Activated effector memory CD4-positive, alpha-beta T cell treated with Interleukin-2 at 50 U/mL for 16 hours (primary cell): ENCODE measurements at regions not wholly inside any gene's neighbourhood (a gene's known extent, or its start where the extent isn't known, plus 50 kb on each side); places are given as distances from the start of the nearest gene placed in this dataset.
"Not testable (repeated sequence)": the region's sequence is repeated elsewhere in the genome, so short reads cannot be mapped to it uniquely, and the experiment has no call there.

Experiments used
- DNase-seq: peaks from one replicate; pipeline ENCODE4 v3.0.0-alpha.2; 2020

DNA sequence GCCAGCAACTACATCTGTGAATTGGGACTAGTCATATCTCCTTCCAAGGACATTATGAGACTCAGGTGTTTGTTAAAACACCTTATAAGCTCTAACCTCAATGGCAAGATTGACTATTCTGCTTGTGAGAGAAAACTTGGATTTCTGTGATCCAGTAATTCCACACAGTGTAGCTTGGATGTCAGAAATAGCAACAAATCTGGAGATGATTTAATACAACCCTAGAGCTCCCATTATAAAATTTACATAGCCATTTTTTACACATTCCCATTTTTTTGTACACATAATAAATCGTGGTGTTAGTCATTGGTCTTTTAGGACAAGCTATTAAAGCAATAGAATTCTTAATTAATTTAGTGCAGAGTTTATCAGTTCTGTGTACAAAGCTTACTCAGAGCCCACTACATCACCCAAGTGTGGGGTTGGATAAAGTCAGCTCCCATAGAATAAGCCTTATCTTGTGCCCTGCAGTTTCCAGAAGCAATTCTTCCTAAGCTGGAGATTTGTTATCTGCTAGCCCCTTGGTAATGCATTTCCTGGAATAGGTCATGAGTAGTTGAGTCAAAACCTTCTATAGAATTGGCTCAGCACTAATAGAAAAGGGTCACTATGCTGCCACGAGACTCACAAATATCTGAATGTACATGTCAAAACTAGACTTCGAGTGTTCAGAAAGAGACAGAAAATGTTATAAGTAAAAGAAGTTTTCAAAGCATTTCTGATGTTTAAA is 434.0 kb upstream of the RUNX1 start:
- DNase-seq, result no peak

DNA sequence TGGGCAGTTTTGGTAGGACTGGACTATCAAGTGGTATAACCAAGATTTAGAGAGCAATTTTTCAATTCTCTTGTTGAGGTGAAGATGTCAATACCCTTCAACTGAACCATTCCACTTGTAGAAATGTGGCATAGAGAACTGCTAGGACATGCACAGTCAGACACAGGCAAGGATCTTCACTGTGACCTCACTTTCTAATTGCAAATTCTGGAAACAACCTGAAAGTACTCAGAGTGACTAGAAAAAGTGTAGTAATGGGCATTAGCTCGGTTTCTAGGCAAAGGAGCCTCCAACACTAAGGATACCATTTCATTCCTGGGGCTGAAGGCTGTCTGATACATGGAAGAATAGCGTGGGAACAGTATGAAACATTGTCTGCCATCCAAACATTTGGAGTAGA is 433.0 kb upstream of the RUNX1 start:
- no peak for DNase-seq

DNA sequence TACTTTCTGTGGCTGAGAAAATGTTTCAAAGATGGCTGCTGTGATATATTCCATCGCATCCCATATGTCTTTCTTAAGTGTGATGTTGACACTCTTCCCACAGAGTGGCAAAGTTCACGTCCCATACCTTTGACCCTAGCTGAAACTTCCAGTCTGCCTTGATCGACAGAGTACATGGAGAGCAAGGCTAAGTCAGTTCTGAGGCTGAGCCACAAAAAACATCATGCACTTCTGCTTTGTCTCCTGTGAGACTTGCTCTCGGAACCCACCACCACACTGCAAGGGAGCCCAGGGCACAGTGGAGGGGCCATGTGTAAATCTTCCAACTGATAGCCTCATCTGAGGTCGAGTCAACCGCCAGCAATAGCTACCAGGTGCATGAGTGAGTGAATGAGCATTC is 431.9 kb upstream of the RUNX1 start:
- no peak for DNase-seq

DNA sequence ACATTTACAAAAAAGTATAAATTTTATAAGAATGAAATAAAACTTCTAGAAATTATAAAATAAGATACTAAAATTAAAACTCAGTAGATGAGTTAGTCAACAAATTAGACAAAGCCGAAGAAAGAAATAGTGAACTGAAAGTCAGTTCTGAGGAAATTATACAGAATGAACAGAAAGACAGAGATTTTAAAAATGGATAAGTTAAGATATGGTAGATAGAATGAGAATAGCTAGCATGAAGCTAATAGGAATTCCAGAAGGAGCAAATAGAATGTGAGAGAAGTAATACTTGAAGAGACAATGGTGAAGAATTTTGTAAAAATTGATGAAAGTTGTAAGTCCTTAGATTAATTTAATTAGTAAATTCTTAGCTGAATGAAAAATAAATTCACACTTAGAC is 430.4 kb upstream of the RUNX1 start:
- no peak for DNase-seq

DNA sequence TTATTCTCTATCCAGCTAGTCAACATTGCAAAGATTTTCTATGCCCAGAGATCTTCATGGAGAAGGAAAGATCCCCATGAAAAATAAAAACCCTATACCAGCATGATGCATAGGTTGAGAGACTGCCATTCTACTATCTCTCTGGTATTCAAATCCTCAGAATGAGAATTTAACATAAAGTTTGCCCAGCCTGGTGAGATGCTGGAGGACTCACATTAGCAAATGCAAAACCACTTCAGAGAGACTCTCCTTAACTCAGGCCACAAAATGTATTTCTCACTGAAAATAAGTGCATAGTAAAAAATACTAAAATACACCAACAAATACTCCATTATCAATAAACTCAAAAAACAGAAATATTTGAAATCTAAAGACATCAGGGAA is 430.0 kb upstream of the RUNX1 start:
- DNase-seq, result no peak

DNA sequence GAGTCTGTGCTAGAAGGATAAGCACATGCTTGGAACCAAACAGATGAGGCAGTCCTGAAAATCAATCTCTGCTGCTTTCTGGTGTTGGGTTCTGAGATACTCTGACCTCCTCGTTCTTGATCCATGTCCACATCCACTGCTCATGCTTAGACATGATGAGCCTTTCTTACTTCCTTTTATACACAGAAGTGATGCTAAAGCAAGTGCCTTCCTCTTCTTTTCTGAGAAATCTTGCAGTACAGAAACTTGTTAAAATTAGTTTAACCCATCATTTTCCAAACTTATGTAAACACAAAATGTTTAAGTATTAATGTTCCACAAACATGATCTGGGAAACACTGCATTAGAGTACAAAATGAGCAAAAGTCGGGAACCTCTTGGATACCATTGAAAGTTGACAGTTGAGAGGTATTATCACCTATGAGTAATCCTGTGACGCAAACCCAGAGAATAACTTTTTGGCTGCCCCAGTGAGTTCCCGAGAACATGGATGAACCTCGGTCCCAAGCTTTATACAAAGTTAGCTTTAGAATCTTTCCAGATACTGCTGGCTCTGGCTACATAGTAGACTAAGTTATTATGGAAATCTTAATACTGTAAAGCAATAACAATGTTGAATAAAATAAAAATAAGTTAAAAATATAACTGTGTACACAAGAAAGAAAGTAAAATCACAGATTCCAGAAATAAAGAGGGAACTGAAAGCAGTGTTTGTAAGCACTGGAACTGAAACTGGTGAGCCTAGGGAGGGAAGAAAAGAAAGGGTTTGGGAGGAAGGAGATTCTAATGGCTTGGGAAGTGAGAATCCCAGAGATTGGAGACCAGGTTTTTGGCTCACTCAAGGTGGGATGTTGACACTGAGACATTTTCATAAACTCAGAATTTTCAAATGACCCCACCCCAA is 429.3 kb upstream of the RUNX1 start:
- DNase-seq, result no peak

DNA sequence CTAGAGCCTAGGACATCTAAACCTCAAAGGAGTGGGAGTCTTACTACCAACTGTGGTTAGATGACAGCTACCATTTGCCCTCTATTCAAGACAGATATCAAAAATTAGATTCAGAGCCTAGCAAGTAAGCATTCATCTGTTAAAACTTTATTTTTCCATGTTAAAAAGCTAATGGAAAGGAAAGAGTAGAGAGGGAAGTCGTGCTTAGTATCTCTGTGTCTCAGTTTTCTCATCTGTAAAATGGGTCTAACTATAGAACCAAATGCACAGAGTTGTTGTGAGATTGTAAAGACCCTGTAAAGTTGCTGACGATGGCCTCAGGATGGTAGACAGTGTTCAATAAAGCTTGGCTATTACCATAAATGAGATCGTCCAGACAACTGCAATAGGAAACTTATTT is 428.5 kb upstream of the RUNX1 start:
- no peak for DNase-seq

DNA sequence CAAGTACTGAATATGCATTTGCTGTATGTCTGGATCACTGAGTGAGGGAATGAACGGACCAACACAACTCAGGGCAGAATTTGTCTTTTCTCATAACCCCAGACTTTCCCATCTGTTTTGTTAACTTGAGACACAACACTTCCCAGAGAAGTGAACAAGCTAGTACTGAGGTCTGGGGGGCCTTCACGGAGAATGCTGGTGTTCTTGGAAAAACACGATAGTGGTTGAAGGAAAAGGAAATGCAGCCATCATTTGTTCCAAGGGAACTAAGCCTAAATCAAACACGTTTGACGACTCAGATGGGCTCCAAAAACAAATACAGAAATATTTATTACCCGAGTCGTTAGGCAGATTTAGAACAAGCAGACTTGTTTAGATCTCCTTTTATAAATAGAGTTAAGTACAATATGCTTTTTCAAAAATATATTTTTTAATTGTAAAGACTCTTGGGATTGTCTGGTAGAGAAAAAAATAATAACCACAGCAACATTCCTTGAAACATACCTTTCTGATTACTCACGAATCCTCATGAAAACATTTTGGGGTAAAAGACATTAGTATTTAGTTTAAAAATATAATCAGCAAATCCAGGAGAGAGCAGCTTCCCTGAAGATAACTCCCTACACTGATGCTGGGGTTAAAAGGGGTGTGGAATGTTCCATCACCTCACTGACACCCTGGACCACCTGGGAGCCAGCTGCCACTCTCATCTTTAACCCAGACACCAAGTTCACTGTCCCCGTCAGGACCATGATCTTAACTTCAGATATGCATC is 427.7 kb upstream of the RUNX1 start:
- no peak for DNase-seq

DNA sequence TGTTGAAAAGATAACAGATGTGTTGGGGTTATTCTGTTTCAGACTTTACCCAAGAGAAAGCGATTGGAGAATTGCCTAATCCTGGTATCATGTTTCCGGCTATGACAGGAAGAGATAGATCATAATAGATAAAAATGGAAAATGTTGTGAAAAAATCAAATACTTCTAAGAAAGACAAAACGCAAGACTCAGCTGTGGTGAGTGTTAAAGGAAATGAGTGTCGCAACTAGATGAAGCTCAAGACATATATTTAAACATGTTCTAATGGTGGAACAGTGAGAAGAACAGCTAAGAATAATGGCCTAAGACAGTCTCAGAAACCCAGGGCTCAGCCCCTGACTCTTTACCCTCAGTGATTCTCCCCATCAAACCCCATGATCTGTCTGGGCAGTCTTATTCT is 426.7 kb upstream of the RUNX1 start:
- DNase-seq, result no peak

DNA sequence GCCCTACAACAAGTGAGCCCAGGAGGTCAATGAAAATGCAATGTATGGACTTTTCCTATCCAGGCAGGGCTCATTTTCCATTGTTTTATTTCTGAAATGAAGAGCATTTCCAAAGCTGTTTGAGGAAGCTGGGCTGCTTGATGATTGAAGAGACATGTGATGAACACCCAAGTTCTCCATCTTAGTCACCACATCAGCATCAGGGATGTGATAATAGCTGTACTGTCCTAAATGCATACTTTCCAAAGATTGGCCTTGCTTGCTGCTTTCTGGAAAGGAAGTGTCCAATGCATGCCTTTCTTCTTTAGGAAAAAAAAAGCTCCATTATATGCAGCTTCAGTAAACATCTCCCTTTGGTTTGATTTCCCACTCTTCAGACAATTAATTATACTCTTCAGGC is 425.9 kb upstream of the RUNX1 start:
- no peak for DNase-seq

DNA sequence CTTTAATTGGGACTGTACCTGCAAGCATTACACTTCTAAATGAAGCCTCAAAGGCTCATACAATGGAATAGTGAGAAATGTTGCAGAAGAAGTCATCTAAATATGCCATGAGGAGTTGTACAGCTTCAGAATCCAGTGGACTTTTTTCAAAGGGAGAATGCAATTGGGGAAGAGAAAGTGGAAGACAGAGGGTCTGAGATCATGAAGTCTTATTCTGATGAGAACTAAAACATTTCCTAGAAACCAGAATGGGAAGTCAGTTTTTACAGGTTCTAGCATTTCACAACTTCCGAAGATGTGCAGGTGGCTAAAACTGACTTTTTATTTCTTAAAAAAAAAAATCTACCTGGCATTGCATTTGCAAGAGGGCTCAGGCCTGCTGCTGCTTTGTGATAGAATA is 424.4 kb upstream of the RUNX1 start:
- no peak for DNase-seq

DNA sequence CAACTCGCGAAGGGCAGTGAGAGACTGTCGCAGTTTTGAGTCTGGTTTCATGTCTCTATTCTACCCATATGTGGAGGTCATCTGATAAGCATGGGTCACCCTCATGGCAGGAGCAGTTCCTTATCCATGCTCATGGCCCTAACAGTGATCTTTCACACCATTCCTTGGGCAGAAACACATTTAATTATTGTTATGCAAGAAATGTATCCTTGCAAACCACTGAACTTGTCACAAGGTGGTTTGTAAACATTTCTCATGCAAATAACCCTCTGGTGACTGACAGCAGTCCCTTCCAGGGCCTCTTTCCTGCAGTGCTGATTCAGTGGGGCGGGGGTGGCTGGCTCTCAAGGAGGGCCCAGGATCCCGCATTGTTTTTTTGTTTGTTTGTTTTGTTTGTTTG is 421.4 kb upstream of the RUNX1 start:
- no peak for DNase-seq

DNA sequence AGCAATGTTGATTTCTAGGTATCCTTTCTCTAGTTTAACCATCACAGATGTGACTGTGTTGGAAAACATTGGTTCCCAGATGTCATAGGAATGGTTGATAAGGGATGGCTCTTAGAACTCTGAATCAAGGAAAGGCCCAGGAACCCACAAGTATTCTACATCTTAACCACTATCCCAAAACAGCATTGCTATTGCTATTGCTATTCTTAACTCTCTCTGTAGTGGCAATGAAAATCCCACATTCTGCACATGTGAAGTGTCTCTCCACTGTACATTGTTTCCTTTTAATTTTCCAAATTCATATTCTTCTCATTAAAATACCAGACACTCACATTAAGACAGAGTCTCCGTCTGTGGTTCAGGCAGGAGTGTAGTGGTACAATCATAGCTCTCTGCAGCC is 420.4 kb upstream of the RUNX1 start:
- no peak for DNase-seq

DNA sequence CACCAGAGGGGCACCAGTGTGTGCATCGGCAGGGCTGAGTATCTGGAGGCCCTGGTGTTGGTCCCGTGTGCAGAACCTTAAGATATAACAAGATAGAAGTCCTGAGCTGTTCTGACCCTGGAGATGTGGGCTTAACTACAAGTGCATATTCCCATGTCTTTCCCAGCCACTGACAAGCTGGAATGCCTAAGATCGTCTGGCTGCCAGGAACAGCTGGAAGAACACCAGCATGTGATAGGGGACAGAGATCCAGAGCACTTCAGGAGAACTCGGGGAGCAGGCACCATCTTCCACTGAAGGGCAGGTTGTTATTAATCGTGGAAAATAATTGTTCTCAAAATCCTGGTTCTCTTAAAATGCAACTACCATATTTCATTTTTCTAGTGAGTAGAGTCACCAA is 419.9 kb upstream of the RUNX1 start:
- no peak for DNase-seq

DNA sequence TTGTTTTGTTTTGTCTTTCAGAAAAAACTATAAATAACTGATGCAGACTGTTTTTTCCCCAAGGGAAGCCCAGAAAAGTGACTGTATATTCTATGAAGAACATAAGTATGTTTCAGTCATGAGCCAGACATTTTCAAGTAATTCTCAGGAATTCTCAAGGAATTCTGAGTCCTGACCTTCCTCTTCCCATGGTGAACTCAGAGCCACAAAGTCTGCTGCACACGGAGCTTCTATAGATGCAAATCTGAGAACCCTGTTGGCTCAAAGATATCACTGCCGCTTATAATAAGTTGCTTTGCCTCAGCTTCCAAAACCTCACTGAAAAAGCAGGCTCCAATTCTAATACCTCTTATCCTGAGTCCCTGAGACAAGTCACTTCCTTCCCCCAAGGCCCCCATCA is 418.5 kb upstream of the RUNX1 start:
- no peak for DNase-seq

DNA sequence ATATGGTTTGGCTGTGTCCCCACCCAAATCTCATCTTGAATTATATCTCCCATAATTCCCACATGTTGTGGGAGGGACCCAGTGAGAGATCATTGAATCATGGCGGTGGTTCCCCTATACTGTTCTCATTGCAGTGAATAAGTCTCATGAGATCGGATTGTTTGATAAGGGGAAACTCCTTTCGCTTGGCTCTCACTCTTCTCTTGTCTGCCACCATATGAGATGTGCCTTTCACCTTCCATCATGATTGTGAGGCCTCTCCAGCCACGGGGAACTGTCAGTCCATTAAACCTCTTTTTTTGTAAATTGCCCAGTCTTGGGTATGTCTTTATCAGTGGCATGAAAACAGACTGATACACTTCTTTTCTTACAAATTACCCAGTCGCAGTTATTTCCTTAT is 417.6 kb upstream of the RUNX1 start:
- DNase-seq, result not testable (repeated sequence)

DNA sequence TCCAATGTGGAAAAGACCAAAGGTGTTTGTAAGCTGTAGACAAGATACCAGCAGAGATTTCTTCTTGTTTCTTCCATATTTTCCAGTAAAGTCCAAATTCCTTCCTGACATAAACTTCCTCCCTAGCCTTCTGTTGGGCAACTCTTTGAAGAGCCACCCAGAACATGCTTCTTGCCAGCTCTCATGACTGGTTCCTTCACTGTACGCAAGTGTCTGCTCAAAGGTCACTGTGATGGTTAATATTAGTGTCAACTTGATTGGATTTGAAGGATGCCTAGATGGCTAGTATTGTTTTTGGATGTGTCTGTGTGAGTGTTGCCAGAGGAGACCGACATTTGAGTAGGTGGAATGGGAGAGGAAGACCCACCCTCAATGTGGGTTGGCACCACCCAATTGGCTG is 416.6 kb upstream of the RUNX1 start:
- DNase-seq, result no peak

DNA sequence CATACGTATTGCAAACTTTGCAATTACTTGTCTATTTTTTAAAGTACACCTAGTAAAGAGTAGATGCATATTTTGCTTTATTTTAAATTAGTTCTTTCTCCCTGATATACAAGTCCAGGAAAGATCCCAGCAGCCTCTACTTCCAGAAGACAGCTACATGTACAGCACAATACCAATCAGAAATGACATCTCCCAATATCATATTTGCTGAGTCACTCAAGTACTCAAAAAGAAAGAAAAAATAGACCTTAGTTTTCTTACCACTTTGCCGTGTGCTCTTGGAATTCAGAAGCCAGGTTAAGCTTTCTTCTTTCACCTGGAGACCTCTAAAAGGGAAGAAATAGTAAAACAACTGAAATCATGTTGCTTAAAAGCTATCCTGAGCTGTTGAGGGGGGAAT is 412.6 kb upstream of the RUNX1 start:
- no peak for DNase-seq

DNA sequence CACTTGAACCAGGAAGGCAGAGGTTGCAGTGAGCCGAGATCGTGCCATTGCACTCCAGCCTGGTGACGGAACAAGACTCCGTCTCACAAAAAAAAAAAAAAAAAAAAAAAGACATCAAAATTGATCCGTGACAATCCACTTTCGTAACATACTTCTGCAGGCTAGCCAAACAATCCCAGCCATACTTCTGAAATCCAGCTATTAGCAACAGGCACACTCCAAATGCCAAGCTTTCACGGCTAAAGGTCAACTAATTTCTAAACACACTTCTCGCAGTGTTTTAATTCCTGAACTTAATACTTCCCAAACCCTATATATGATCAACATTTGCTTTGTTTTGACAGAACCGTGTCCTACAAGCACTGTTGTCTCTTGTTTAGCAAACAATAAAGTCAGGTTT is 411.3 kb upstream of the RUNX1 start:
- DNase-seq, result no peak

DNA sequence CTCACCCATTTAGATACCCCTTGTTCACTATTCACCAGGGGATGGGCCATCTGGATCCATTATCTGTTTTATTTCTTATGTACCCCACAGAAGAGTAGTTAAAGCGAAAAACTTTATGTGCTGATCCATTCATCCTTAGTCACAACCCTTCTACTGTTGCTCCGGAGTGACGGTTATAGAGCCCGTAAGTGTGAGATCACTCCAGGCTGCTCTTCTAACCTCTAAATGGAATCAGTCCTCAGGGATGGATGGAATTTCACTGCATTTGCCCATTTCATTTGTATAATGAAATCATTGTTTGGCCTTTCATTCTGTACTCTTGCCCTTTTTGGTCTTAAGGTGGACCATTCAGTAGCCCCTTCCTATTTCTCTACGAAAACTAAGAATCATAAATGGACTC is 409.3 kb upstream of the RUNX1 start:
- DNase-seq, result no peak

DNA sequence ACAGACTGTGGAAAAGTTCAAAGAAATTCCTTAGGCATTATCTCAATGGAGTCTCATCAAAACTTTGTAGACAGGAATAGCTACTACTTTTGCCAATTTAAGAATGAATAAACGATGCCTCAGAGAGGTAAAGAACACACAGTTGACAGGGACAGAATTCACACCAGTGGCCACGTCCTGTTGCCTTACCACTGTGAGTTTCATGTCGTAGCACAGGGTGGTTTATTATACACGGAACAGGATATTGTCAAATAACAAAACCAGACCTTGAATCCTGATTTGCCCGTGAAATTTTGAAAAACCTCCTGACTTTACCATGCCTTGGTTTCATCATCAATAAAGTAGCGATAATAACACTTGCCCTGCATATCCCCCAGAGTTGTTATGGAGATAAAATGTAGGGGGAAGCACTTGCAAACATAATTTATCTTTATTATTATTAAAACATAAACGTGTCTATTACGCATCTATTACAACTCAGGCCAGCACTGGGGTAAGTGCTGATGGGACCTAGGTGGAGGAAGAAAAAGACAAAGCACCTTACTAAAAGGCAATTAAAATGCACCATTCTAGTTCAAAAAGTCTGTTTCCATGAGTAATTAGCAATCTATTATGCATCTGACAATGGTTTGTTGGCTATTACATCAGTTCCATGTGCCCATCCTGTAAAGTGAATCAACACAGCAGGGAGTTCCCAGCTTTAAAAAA is 408.1 kb upstream of the RUNX1 start:
- no peak for DNase-seq

DNA sequence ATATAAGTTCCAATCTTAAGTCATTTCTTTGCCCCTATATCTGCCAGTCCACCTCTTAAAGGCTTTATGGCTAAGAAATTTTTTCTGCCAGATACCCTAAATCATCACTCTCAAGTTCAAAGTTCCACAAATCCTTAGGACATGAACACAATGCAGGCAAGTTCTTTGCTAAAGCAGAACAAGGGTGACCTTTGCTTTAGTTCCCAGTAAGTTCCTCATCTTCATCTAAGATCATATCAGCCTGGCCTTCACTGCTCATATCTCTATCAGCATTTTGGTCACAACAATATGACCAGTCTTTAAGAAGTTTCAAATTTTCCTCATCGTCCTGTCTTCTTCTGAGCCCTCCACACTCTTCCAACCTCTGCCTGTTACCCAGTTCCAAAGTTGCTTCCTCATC is 402.2 kb upstream of the RUNX1 start:
- DNase-seq, result no peak

DNA sequence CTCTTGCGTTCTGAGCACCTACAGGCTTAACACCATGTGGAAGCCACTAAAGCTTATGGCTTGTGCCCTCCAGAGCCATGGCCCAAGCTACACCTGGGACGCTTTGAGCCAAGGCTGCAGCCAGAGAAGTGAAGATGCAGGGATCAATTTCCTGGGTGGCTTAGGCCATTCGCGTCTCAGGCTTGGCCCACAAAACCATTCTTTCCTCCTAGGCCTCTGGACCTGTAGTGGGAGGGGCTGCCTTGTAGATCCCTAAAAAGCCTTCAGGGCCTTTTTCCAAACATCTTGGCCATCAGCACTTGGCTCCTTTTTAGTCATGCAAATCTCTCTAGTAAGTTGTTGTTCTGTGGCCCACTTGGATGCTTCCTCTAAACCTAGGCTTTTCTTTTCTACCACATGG is 401.7 kb upstream of the RUNX1 start:
- DNase-seq, result no peak
